GM12865 (cell line): ENCODE measurements at regions not wholly inside any gene's neighbourhood (a gene's known extent, or its start where the extent isn't known, plus 50 kb on each side); places are given as distances from the start of the nearest gene placed in this dataset.

Experiments used
- DNase-seq: peaks from one replicate; pipeline ENCODE4 v3.0.0; 2010; ENCODE audit warnings: low read depth
- H3K4me3 ChIP-seq: 2 replicates; pipeline ENCODE4 v1.5.1; 2011; ENCODE audit warnings: mild to moderate bottlenecking, low read depth, low read length, control low read depth
- CTCF ChIP-seq: IDR thresholded peaks from 2 replicates; pipeline ENCODE4 v1.5.1; 2011; ENCODE audit warnings: low read length, control low read depth, low read depth, inconsistent platforms; ENCODE audit not compliant: insufficient read depth; ENCODE audit errors: missing control alignments

- no peak overlapping the region for H3K4me3 ChIP-seq
- TF ChIP-seq CTCF = no peak
- peak; percentile 27 for DNase-seq
Measured at GRCh38 chr4:185945906-185946305, 123.0 kb upstream of the TLR3 start.

- no peak for TF ChIP-seq CTCF
- no peak overlapping the region for H3K4me3 ChIP-seq
- no peak for DNase-seq
Measured at GRCh38 chr4:185950891-185951290, 118.1 kb upstream of the TLR3 start.

GRCh38 chr4:185955151-185955770 lies 113.7 kb upstream of the TLR3 start:
- no peak for TF ChIP-seq CTCF
- H3K4me3 ChIP-seq = no peak overlapping the region
- no peak for DNase-seq

- no peak overlapping the region for H3K4me3 ChIP-seq
- TF ChIP-seq CTCF = no peak
- no peak for DNase-seq
Measured at GRCh38 chr4:185955826-185956543, 113.0 kb upstream of the TLR3 start.

- no peak for TF ChIP-seq CTCF
- no peak overlapping the region for H3K4me3 ChIP-seq
- DNase-seq = no peak
Measured at GRCh38 chr4:185956544-185956940, 112.4 kb upstream of the TLR3 start.

GRCh38 chr4:185958094-185958747 lies 110.7 kb upstream of the TLR3 start:
- DNase-seq = no peak
- no peak overlapping the region for H3K4me3 ChIP-seq
- no peak for TF ChIP-seq CTCF
